ENCODE measurements at regions not wholly inside any gene's neighbourhood (a gene's known extent, or its start where the extent isn't known, plus 50 kb on each side); places are given as distances from the start of the nearest gene placed in this dataset.

GRCh38 chr17:71335212-71335611 lies 785.6 kb upstream of the SOX9 start (continued):
- TF ChIP-seq REST (IDR thresholded peaks at IDR 0.05; ENCODE audit: unreplicated experiment) (no peak), ETS1 (IDR thresholded peaks at IDR 0.05) (no peak), POLR2AphosphoS5 (IDR thresholded peaks at IDR 0.05; ENCODE audit: low read depth) (no peak), STAT1 (IDR thresholded peaks at IDR 0.05; ENCODE audit: unreplicated experiment) (no peak), CREB1 (CRISPR knock-in tag; IDR thresholded peaks at IDR 0.05; ENCODE audit: low read depth) (no peak), EZH2phosphoT487 (IDR thresholded peaks at IDR 0.05; ENCODE audit: unreplicated experiment) (no peak)

- TF ChIP-seq CTCF (conservative IDR thresholded peaks at IDR 0.05; ENCODE audit: low read depth in 2 of 2) (no peak), JUNB (IDR thresholded peaks at IDR 0.05; ENCODE audit: unreplicated experiment) (no peak), NANOG (IDR thresholded peaks at IDR 0.05; ENCODE audit: borderline replicate concordance) (no peak), REST (IDR thresholded peaks at IDR 0.05; ENCODE audit: unreplicated experiment) (no peak)
- Histone ChIP-seq H3K9me2 (ENCODE audit: insufficient read depth) (peaks cover 18% of the 10 kb centered on the region), H3K36me3 (ENCODE audit: insufficient read depth) (no peaks in the 10 kb centered on the region), H3K4me3 (no peak overlapping the region), H2AFZ (no peak overlapping the region), H3K4me1 (ENCODE audit: insufficient read depth) (peaks cover 14% of the 10 kb centered on the region), H3K27ac (ENCODE audit: low read depth) (no peak overlapping the region), H3F3A (replicated peaks; ENCODE audit: low read depth) (no peaks in the 10 kb centered on the region), H3K4me2 (no peak overlapping the region), H3K79me2 (replicated peaks; ENCODE audit: insufficient read depth) (no peaks in the 10 kb centered on the region), H4K20me1 (replicated peaks; ENCODE audit: insufficient read depth) (no peaks in the 10 kb centered on the region), H3K27me3 (ENCODE audit: insufficient read depth) (no peaks in the 10 kb centered on the region)
- Mint-ChIP-seq H3K4me3 (no peak overlapping the region), H3K9me3 (no peaks in the 10 kb centered on the region), H3K27ac (no peak overlapping the region), H3K36me3 (ENCODE audit: low read depth) (no peaks in the 10 kb centered on the region), H3K27me3 (ENCODE audit: insufficient read depth, low read depth, poor library complexity) (peaks cover 2% of the 10 kb centered on the region), H3K4me1 (peaks cover 17% of the 10 kb centered on the region; the same call in 2 of the 3 replicates)
- DNase-seq (ENCODE audit: low spot score) = no peak
- no peak for ATAC-seq
Observed at GRCh38 chr17:71337938-71338337, 782.9 kb upstream of the SOX9 start.

Measured in GM23338 (cell line).